Fibroblast of lung (primary cell): ENCODE measurements at regions not wholly inside any gene's neighbourhood (a gene's known extent, or its start where the extent isn't known, plus 50 kb on each side); places are given as distances from the start of the nearest gene placed in this dataset.

Experiments used
- DNase-seq, 2 donors: peaks; one replicate each; pipeline versions ENCODE4 v3.0.0 to v3.0.0-alpha.2; 2010; ENCODE audit warnings: low read depth in 2 of 2
- H2AFZ ChIP-seq: 2 replicates; pipeline ENCODE4 v1.5.1; 2012; ENCODE audit warnings: low read length, control low read depth, inconsistent platforms
- H3K27ac ChIP-seq: 2 replicates; pipeline ENCODE4 v1.5.1; 2011; ENCODE audit warnings: low read length, control low read depth; ENCODE audit not compliant: insufficient read depth
- H3K27me3 ChIP-seq: 2 replicates; pipeline ENCODE4 v1.5.1; 2011; ENCODE audit warnings: mild to moderate bottlenecking, low read length; ENCODE audit not compliant: control insufficient read depth, insufficient read depth
- H3K36me3 ChIP-seq: 2 replicates; pipeline ENCODE4 v1.5.1; 2011; ENCODE audit warnings: low read length; ENCODE audit not compliant: control insufficient read depth, insufficient read depth
- H3K4me1 ChIP-seq: 2 replicates; pipeline ENCODE4 v1.5.1; 2011; ENCODE audit warnings: low read length; ENCODE audit not compliant: control insufficient read depth, insufficient read depth; ENCODE audit errors: extremely low read depth
- H3K4me2 ChIP-seq: 2 replicates; pipeline ENCODE4 v1.5.1; 2011; ENCODE audit warnings: low read length, control low read depth; ENCODE audit not compliant: insufficient read depth; ENCODE audit errors: extremely low read depth
- H3K4me3 ChIP-seq, 4 experiments: fragments of 200-600 bp in 1 of 4; sonication (generic) in 1 of 4; replicated peaks in 1 of 4; 2 replicates each; pipeline ENCODE4 v1.5.1; 2011 to 2016; ENCODE audit warnings: low read length in 4 of 4, low read depth in 3 of 4, mild to moderate bottlenecking in 3 of 4, control low read depth in 2 of 4, inconsistent platforms in 1 of 4, mixed read lengths in 1 of 4; ENCODE audit not compliant: insufficient read depth in 1 of 4; ENCODE audit errors: control extremely low read depth in 1 of 4
- H3K79me2 ChIP-seq: 2 replicates; pipeline ENCODE4 v1.5.1; 2012; ENCODE audit warnings: mild to moderate bottlenecking, low read length, inconsistent platforms; ENCODE audit not compliant: control insufficient read depth, insufficient read depth
- H3K9ac ChIP-seq: 2 replicates; pipeline ENCODE4 v1.5.1; 2011; ENCODE audit warnings: mild to moderate bottlenecking, low read length, control low read depth; ENCODE audit not compliant: insufficient read depth
- H3K9me3 ChIP-seq: 2 replicates; pipeline ENCODE4 v1.5.1; 2012; ENCODE audit warnings: low read depth, low read length; ENCODE audit not compliant: control insufficient read depth, insufficient read depth
- H4K20me1 ChIP-seq: 2 replicates; pipeline ENCODE4 v1.5.1; 2011; ENCODE audit warnings: low read length; ENCODE audit not compliant: control insufficient read depth, insufficient read depth; ENCODE audit errors: extremely low read depth
- CTCF ChIP-seq, 2 donors: IDR thresholded peaks in 1 of 2; conservative IDR thresholded peaks in 1 of 2; 1 replicate in 1 of 2; 2 replicates in 1 of 2; pipeline ENCODE4 v1.5.1; 2011 to 2012; ENCODE audit warnings: low read length in 2 of 2, control low read depth in 1 of 2, inconsistent platforms in 1 of 2, low read depth in 1 of 2, mild to moderate bottlenecking in 1 of 2
- EZH2 ChIP-seq: IDR thresholded peaks from 2 replicates; pipeline ENCODE4 v1.5.1; 2012; ENCODE audit warnings: low read length, control low read depth, mild to moderate bottlenecking; ENCODE audit errors: missing control alignments

GRCh38 chr10:4522296-4523000 lies 303.6 kb upstream of the AKR1E2 start:
- Histone ChIP-seq H3K36me3 (no peaks in the 10 kb centered on the region), H2AFZ (no peak overlapping the region), H3K27ac (no peak overlapping the region), H4K20me1 (no peaks in the 10 kb centered on the region), H3K4me3 (no peak overlapping the region), H3K4me2 (no peak overlapping the region), H3K4me1 (no peaks in the 10 kb centered on the region), H3K9ac (no peak overlapping the region), H3K27me3 (no peaks in the 10 kb centered on the region), H3K9me3 (no peaks in the 10 kb centered on the region), H3K79me2 (no peaks in the 10 kb centered on the region)
- DNase-seq = no peak
- TF ChIP-seq EZH2 = no peak
- TF ChIP-seq CTCF (conservative IDR thresholded peaks at IDR 0.05 in 1 of 2, IDR thresholded peaks at IDR 0.05 in 1 of 2; ENCODE audit: low read depth in 1 of 2, low read length in 2 of 2) = no peak

GRCh38 chr10:4519658-4520402 lies 306.2 kb upstream of the AKR1E2 start:
- no peak for TF ChIP-seq CTCF (conservative IDR thresholded peaks at IDR 0.05 in 1 of 2, IDR thresholded peaks at IDR 0.05 in 1 of 2; ENCODE audit: low read depth in 1 of 2, low read length in 2 of 2)
- no peak for TF ChIP-seq EZH2
- Histone ChIP-seq H3K36me3 (no peaks in the 10 kb centered on the region), H3K9ac (no peak overlapping the region), H3K27ac (no peak overlapping the region), H3K4me2 (no peak overlapping the region), H2AFZ (no peak overlapping the region), H3K4me1 (no peaks in the 10 kb centered on the region), H4K20me1 (no peaks in the 10 kb centered on the region), H3K4me3 (no peak overlapping the region), H3K27me3 (no peaks in the 10 kb centered on the region), H3K9me3 (no peaks in the 10 kb centered on the region), H3K79me2 (no peaks in the 10 kb centered on the region)
- DNase-seq = peak; percentile 46 to 96

GRCh38 chr10:4517746-4518145 lies 308.3 kb upstream of the AKR1E2 start:
- Histone ChIP-seq H3K27me3 (no peaks in the 10 kb centered on the region), H3K4me2 (no peak overlapping the region), H2AFZ (no peak overlapping the region), H4K20me1 (no peaks in the 10 kb centered on the region), H3K4me3 (no peak overlapping the region), H3K9ac (no peak overlapping the region), H3K27ac (no peak overlapping the region), H3K79me2 (no peaks in the 10 kb centered on the region), H3K4me1 (no peaks in the 10 kb centered on the region), H3K9me3 (no peaks in the 10 kb centered on the region), H3K36me3 (no peaks in the 10 kb centered on the region)
- DNase-seq = no peak
- TF ChIP-seq CTCF (conservative IDR thresholded peaks at IDR 0.05 in 1 of 2, IDR thresholded peaks at IDR 0.05 in 1 of 2; ENCODE audit: low read depth in 1 of 2, low read length in 2 of 2) (no peak), EZH2 (no peak)
